ENCODE measurements at regions not wholly inside any gene's neighbourhood (a gene's known extent, or its start where the extent isn't known, plus 50 kb on each side); places are given as distances from the start of the nearest gene placed in this dataset.
A peak's percentile ranks its signal among the peaks of the same experiment; 100 is the strongest.

- DNase-seq, result no peak
- H3K27me3 Mint-ChIP-seq, result no peaks in the 10 kb centered on the region
- H3K4me3 Mint-ChIP-seq, result no peak overlapping the region
- no peak overlapping the region for H3K27ac Mint-ChIP-seq
- no peaks in the 10 kb centered on the region for H3K9me3 Mint-ChIP-seq
- no peaks in the 10 kb centered on the region for H3K4me1 Mint-ChIP-seq
- ATAC-seq (replicated peaks), result no peak
- no peaks in the 10 kb centered on the region for H3K36me3 Mint-ChIP-seq
Observed at GRCh38 chr5:168147568-168148360, 143.7 kb upstream of the WWC1 start.

- no peaks in the 10 kb centered on the region for H3K27me3 Mint-ChIP-seq
- ATAC-seq (replicated peaks), result no peak
- H3K36me3 Mint-ChIP-seq, result no peaks in the 10 kb centered on the region
- H3K9me3 Mint-ChIP-seq, result no peaks in the 10 kb centered on the region
- H3K4me3 Mint-ChIP-seq, result no peak overlapping the region
- DNase-seq, result no peak
- H3K4me1 Mint-ChIP-seq, result no peaks in the 10 kb centered on the region
- H3K27ac Mint-ChIP-seq, result no peak overlapping the region
Observed at GRCh38 chr5:168151041-168151440, 140.4 kb upstream of the WWC1 start.

GRCh38 chr5:168152660-168153059 is 138.8 kb upstream of the WWC1 start:
- ATAC-seq (replicated peaks), result no peak
- no peaks in the 10 kb centered on the region for H3K27me3 Mint-ChIP-seq
- no peaks in the 10 kb centered on the region for H3K36me3 Mint-ChIP-seq
- H3K27ac Mint-ChIP-seq, result no peak overlapping the region
- no peaks in the 10 kb centered on the region for H3K9me3 Mint-ChIP-seq
- DNase-seq, result no peak
- no peaks in the 10 kb centered on the region for H3K4me1 Mint-ChIP-seq
- H3K4me3 Mint-ChIP-seq, result no peak overlapping the region

- DNase-seq, result no peak
- Mint-ChIP-seq H3K9me3 (no peaks in the 10 kb centered on the region), H3K27me3 (no peaks in the 10 kb centered on the region), H3K4me3 (no peak overlapping the region), H3K36me3 (no peaks in the 10 kb centered on the region), H3K4me1 (no peaks in the 10 kb centered on the region), H3K27ac (no peak overlapping the region)
- no peak for ATAC-seq (replicated peaks)
Observed at GRCh38 chr5:168153263-168153875, 138.1 kb upstream of the WWC1 start.

GRCh38 chr5:168153876-168154270 is 137.6 kb upstream of the WWC1 start:
- Mint-ChIP-seq H3K27me3 (no peaks in the 10 kb centered on the region), H3K9me3 (no peaks in the 10 kb centered on the region), H3K27ac (no peak overlapping the region), H3K4me1 (no peaks in the 10 kb centered on the region), H3K36me3 (no peaks in the 10 kb centered on the region), H3K4me3 (no peak overlapping the region)
- ATAC-seq (replicated peaks), result no peak
- no peak for DNase-seq

GRCh38 chr5:168155585-168155984 is 135.9 kb upstream of the WWC1 start:
- ATAC-seq (replicated peaks) (no peak), DNase-seq (no peak)
- no peaks in the 10 kb centered on the region for H3K27me3 Mint-ChIP-seq
- no peak overlapping the region for H3K27ac Mint-ChIP-seq
- no peaks in the 10 kb centered on the region for H3K9me3 Mint-ChIP-seq
- no peak overlapping the region for H3K4me3 Mint-ChIP-seq
- H3K4me1 Mint-ChIP-seq, result no peaks in the 10 kb centered on the region
- no peaks in the 10 kb centered on the region for H3K36me3 Mint-ChIP-seq

GRCh38 chr5:168156170-168156569 is 135.3 kb upstream of the WWC1 start:
- no peak overlapping the region for H3K27ac Mint-ChIP-seq
- no peaks in the 10 kb centered on the region for H3K4me1 Mint-ChIP-seq
- no peak for ATAC-seq (replicated peaks)
- DNase-seq, result no peak
- no peak overlapping the region for H3K4me3 Mint-ChIP-seq
- H3K36me3 Mint-ChIP-seq, result no peaks in the 10 kb centered on the region
- H3K27me3 Mint-ChIP-seq, result no peaks in the 10 kb centered on the region
- H3K9me3 Mint-ChIP-seq, result no peaks in the 10 kb centered on the region

GRCh38 chr5:168157141-168157540 is 134.3 kb upstream of the WWC1 start:
- Mint-ChIP-seq H3K4me3 (no peak overlapping the region), H3K4me1 (no peaks in the 10 kb centered on the region), H3K27me3 (no peaks in the 10 kb centered on the region), H3K9me3 (no peaks in the 10 kb centered on the region), H3K27ac (no peak overlapping the region), H3K36me3 (no peaks in the 10 kb centered on the region)
- DNase-seq (no peak), ATAC-seq (replicated peaks) (no peak)

- peak in 1 of 2 donors; percentile 36 for ATAC-seq (replicated peaks)
- no peaks in the 10 kb centered on the region for H3K4me1 Mint-ChIP-seq
Observed at GRCh38 chr5:168159425-168159824, 132.0 kb upstream of the WWC1 start.

GRCh38 chr5:168162464-168162863 is 129.0 kb upstream of the WWC1 start:
- DNase-seq (no peak), ATAC-seq (replicated peaks) (no peak)
- Mint-ChIP-seq H3K27me3 (no peaks in the 10 kb centered on the region), H3K4me3 (no peak overlapping the region), H3K27ac (no peak overlapping the region), H3K36me3 (no peaks in the 10 kb centered on the region), H3K9me3 (no peaks in the 10 kb centered on the region), H3K4me1 (no peaks in the 10 kb centered on the region)

More at GRCh38 chr5:168159425-168159824, 132.0 kb upstream of the WWC1 start:
- Mint-ChIP-seq H3K27me3 (no peaks in the 10 kb centered on the region), H3K4me3 (no peak overlapping the region), H3K36me3 (no peaks in the 10 kb centered on the region), H3K9me3 (no peaks in the 10 kb centered on the region), H3K27ac (no peak overlapping the region)
- no peak for DNase-seq

GRCh38 chr5:168163966-168164365 is 127.5 kb upstream of the WWC1 start:
- H3K27me3 Mint-ChIP-seq, result no peaks in the 10 kb centered on the region
- DNase-seq (no peak), ATAC-seq (replicated peaks) (no peak)
- no peak overlapping the region for H3K4me3 Mint-ChIP-seq
- H3K4me1 Mint-ChIP-seq, result no peaks in the 10 kb centered on the region
- no peak overlapping the region for H3K27ac Mint-ChIP-seq
- no peaks in the 10 kb centered on the region for H3K36me3 Mint-ChIP-seq
- no peaks in the 10 kb centered on the region for H3K9me3 Mint-ChIP-seq

- H3K27ac Mint-ChIP-seq, result no peak overlapping the region
- H3K4me1 Mint-ChIP-seq, result no peaks in the 10 kb centered on the region
- H3K27me3 Mint-ChIP-seq, result peaks cover 0 to 7% of the 10 kb centered on the region in 2 donors
- H3K9me3 Mint-ChIP-seq, result no peaks in the 10 kb centered on the region
- no peak for ATAC-seq (replicated peaks)
- DNase-seq, result no peak
- no peaks in the 10 kb centered on the region for H3K36me3 Mint-ChIP-seq
- no peak overlapping the region for H3K4me3 Mint-ChIP-seq
Observed at GRCh38 chr5:168165221-168165914, 126.1 kb upstream of the WWC1 start.

GRCh38 chr5:168165977-168166376 is 125.5 kb upstream of the WWC1 start:
- ATAC-seq (replicated peaks) (no peak), DNase-seq (no peak)
- Mint-ChIP-seq H3K4me3 (no peak overlapping the region), H3K9me3 (no peaks in the 10 kb centered on the region), H3K36me3 (no peaks in the 10 kb centered on the region), H3K27ac (no peak overlapping the region), H3K27me3 (peaks cover 0 to 7% of the 10 kb centered on the region in 2 donors), H3K4me1 (no peaks in the 10 kb centered on the region)

- no peaks in the 10 kb centered on the region for H3K4me1 Mint-ChIP-seq
- H3K27me3 Mint-ChIP-seq, result peaks cover 0 to 7% of the 10 kb centered on the region in 2 donors
- no peak for DNase-seq
- H3K36me3 Mint-ChIP-seq, result no peaks in the 10 kb centered on the region
- no peak for ATAC-seq (replicated peaks)
- no peak overlapping the region for H3K4me3 Mint-ChIP-seq
- H3K9me3 Mint-ChIP-seq, result no peaks in the 10 kb centered on the region
- no peak overlapping the region for H3K27ac Mint-ChIP-seq
Observed at GRCh38 chr5:168167338-168167737, 124.1 kb upstream of the WWC1 start.

Data from stimulated activated naive B cell treated with anti-CD40 and anti-IgM and Interleukin-4, amounts not matched to agents 10 μg/mL and 1 μg/mL and 100 μg/mL, for 72 hours (primary cell).